ENCODE measurements at regions not wholly inside any gene's neighbourhood (a gene's known extent, or its start where the extent isn't known, plus 50 kb on each side); places are given as distances from the start of the nearest gene placed in this dataset.

- no peak for TF ChIP-seq POLR2A (IDR thresholded peaks at IDR 0.05; ENCODE audit: extremely low read depth, insufficient read length)
- no peak for TF ChIP-seq CTCF (IDR thresholded peaks at IDR 0.05; ENCODE audit: low read depth, low read length)
- TF ChIP-seq, protein P1, sequence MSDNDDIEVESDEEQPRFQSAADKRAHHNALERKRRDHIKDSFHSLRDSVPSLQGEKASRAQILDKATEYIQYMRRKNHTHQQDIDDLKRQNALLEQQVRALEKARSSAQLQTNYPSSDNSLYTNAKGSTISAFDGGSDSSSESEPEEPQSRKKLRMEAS (IDR thresholded peaks at IDR 0.05; ENCODE audit: low read depth, low read length) = no peak
- TF ChIP-seq MYC (IDR thresholded peaks at IDR 0.05; ENCODE audit: low read depth, low read length) = no peak
Measured at GRCh38 chr14:87286191-87286590, 706.8 kb downstream of the GALC start.

Data from NB4 (cell line).